K562 (cell line): ENCODE measurements at regions not wholly inside any gene's neighbourhood (a gene's known extent, or its start where the extent isn't known, plus 50 kb on each side); places are given as distances from the start of the nearest gene placed in this dataset.

Experiments
- ATAC-seq: fragments of 200-7000 bp; cut with Tn5 transposase; 3 replicates; pipeline ENCODE4 v1.9.1; 2020; ENCODE audit warnings: moderate library complexity
- BruUV-seq: library from RNA; stranded (reverse); fragments of 400-500 nt; replicated peaks from 2 replicates; lab custom pipeline; 2021; lab: Mats Ljungman, UMichigan
- CTCF ChIA-PET: fragments of 300-600 bp; formaldehyde crosslinking; extraction: SDS; loops from one replicate; lab custom pipeline; 2021; ENCODE audit warnings: low intra/inter-chr PET ratio; lab: Yijun Ruan, JAX
- POLR2A ChIA-PET: fragments of 300-600, 350-650 bp; sonication (Branson Sonifier 250); formaldehyde crosslinking; extraction: SDS; loops from one replicate; lab custom pipeline; 2021; ENCODE audit warnings: antibody characterized with exemption, inconsistent platforms; lab: Yijun Ruan, JAX
- DNase-seq, 4 experiments: peaks; one replicate each; pipeline versions ENCODE4 v3.0.0 to v3.0.0-alpha.2; 2011 to 2018; ENCODE audit warnings: low spot score in 3 of 4, mixed read lengths in 3 of 4; ENCODE audit errors: extremely low read depth in 1 of 4
- FAIRE-seq: peaks from 2 replicates; lab custom pipeline; 2011; peaks lifted over from hg19 to GRCh38; lab: Jason Lieb, UNC
- H2AFZ ChIP-seq: 2 replicates; pipeline ENCODE4 v1.6.0; 2011; ENCODE audit warnings: low read depth, low read length, control low read depth, inconsistent platforms
- H3K27ac ChIP-seq: fragments of 200-600 bp; 3 replicates; pipeline ENCODE4 v1.8.0; 2011; ENCODE audit warnings: low read depth, mild to moderate bottlenecking, control low read depth, inconsistent platforms, low read length, moderate library complexity, mixed read lengths; ENCODE audit errors: extremely low read depth
- H3K27me3 ChIP-seq, 2 experiments: fragments of 300-600 bp in 1 of 2; 2 replicates in 1 of 2; 3 replicates in 1 of 2; pipeline versions ENCODE4 v1.6.0 to v1.8.0; 2011; ENCODE audit warnings: inconsistent platforms in 2 of 2, low read length in 2 of 2, mild to moderate bottlenecking in 1 of 2, mixed read lengths in 1 of 2, moderate library complexity in 1 of 2; ENCODE audit not compliant: control insufficient read depth in 2 of 2, insufficient read depth in 2 of 2
- H3K36me3 ChIP-seq: fragments of 300-600 bp; 3 replicates; pipeline ENCODE4 v1.8.0; 2011; ENCODE audit warnings: mild to moderate bottlenecking, low read length, inconsistent platforms; ENCODE audit not compliant: control insufficient read depth, insufficient read depth
- H3K4me1 ChIP-seq, 2 experiments: fragments of 200-600 bp in 1 of 2; replicated peaks in 1 of 2; 2 replicates in 1 of 2; 3 replicates in 1 of 2; pipeline versions ENCODE4 v1.5.1 to v1.8.0; 2011; ENCODE audit warnings: inconsistent platforms in 2 of 2, low read length in 2 of 2, mild to moderate bottlenecking in 1 of 2, mixed read lengths in 1 of 2, moderate library complexity in 1 of 2; ENCODE audit not compliant: control insufficient read depth in 2 of 2, insufficient read depth in 2 of 2
- H3K4me2 ChIP-seq: 2 replicates; pipeline ENCODE4 v1.6.1; 2011; ENCODE audit warnings: low read length, control low read depth, inconsistent platforms, mixed read lengths; ENCODE audit not compliant: insufficient read depth
- H3K4me3 ChIP-seq: fragments of 200-600 bp; sonication (generic), shearing (Covaris generic); 2 replicates; pipeline ENCODE4 v1.5.1; 2016; ENCODE audit warnings: control low read depth, inconsistent platforms
- H3K79me2 ChIP-seq: fragments of 200-600 bp; 3 replicates; pipeline ENCODE4 v1.8.0; 2011; ENCODE audit warnings: low read length, inconsistent platforms; ENCODE audit not compliant: control insufficient read depth, insufficient read depth
- H3K9ac ChIP-seq, 2 experiments: 2 replicates each; pipeline versions ENCODE4 v1.6.0 to v1.6.1; 2011; ENCODE audit warnings: low read depth in 2 of 2, low read length in 2 of 2, control low read depth in 1 of 2, inconsistent platforms in 1 of 2, mild to moderate bottlenecking in 1 of 2, mixed read lengths in 1 of 2; ENCODE audit not compliant: insufficient read depth in 1 of 2
- H3K9me1 ChIP-seq: one replicate; pipeline ENCODE4 v1.6.0; 2011; ENCODE audit warnings: inconsistent platforms, mild to moderate bottlenecking, low read length, moderate library complexity; ENCODE audit not compliant: control insufficient read depth, insufficient read depth
- H3K9me3 ChIP-seq: replicated peaks from 2 replicates; pipeline ENCODE4 v1.5.1; 2011; ENCODE audit warnings: low read depth, low read length, inconsistent platforms; ENCODE audit not compliant: control insufficient read depth, insufficient read depth
- H4K20me1 ChIP-seq: replicated peaks from 2 replicates; pipeline ENCODE4 v1.6.1; 2011; ENCODE audit warnings: low read length, inconsistent platforms, mixed read lengths; ENCODE audit not compliant: control insufficient read depth, insufficient read depth
- ARID2 ChIP-seq: fragments of 450-650 bp; IDR thresholded peaks from 2 replicates; pipeline ENCODE4 v1.6.1; 2017; ENCODE audit warnings: antibody characterized with exemption, mild to moderate bottlenecking
- ATF1 ChIP-seq, 2 experiments: fragments of 450-650 bp in 1 of 2; IDR thresholded peaks; 2 replicates each; pipeline ENCODE4 v1.6.1; 2016; ENCODE audit warnings: missing compliant biosample characterization in 1 of 2, missing genetic modification characterization in 1 of 2
- CBFA2T3 ChIP-seq: fragments of 450-650 bp; IDR thresholded peaks from 2 replicates; pipeline ENCODE4 v1.6.1; 2017
- DDX20 ChIP-seq: fragments of 450-650 bp; IDR thresholded peaks from 2 replicates; pipeline ENCODE4 v1.6.1; 2016; ENCODE audit warnings: missing genetic modification characterization, low read depth, mild to moderate bottlenecking, missing compliant biosample characterization, moderate library complexity
- RAD21 ChIP-seq, 2 experiments: fragments of 250-450 bp in 1 of 2; fragments of 450-650 bp in 1 of 2; sonication (Bioruptor Pico) in 1 of 2; formaldehyde crosslinking in 1 of 2; IDR thresholded peaks in 1 of 2; conservative IDR thresholded peaks in 1 of 2; 2 replicates each; pipeline versions ENCODE4 v1.4.0 to v1.8.0; 2020 to 2022; ENCODE audit warnings: mild to moderate bottlenecking in 2 of 2, moderate library complexity in 1 of 2
- RAD51 ChIP-seq: fragments of 450-650 bp; IDR thresholded peaks from 2 replicates; pipeline ENCODE4 v1.7.1; 2016; ENCODE audit warnings: low read depth, mild to moderate bottlenecking, borderline replicate concordance
- SFPQ ChIP-seq: fragments of 200-400 bp; formaldehyde crosslinking; IDR thresholded peaks from 2 replicates; pipeline ENCODE4 v1.6.1; 2017; ENCODE audit warnings: mild to moderate bottlenecking, low read depth, low read length, moderate library complexity
- SMAD1 ChIP-seq: fragments of 150-350 bp; IDR thresholded peaks from 2 replicates; pipeline ENCODE4 v1.6.1; 2014; ENCODE audit warnings: low read length, low read depth; ENCODE audit not compliant: partially characterized antibody
- WGBS: fragments of 100-300 bp; shearing (Covaris generic); methylation state at CpG from one replicate; pipeline ENCODE4 v1.1.6; 2016; ENCODE audit warnings: low coverage, mixed read lengths; ENCODE audit not compliant: insufficient coverage; ENCODE audit errors: missing lambda C conversion rate; 5-methylcytosine and 5-hydroxymethylcytosine counted together
- in situ Hi-C: fragments of 300-500 bp; cut with MboI; formaldehyde crosslinking; loops from 4 replicates; pipeline ENCODE4 v1.15.0; 2018; ENCODE audit warnings: inconsistent platforms, mixed read lengths
- intact Hi-C: fragments of 100-400 bp; cut with micrococcal nuclease; formaldehyde crosslinking; loops from 2 replicates; pipeline ENCODE4 v1.14.2; 2022
- TF ChIP-seq, protein P1 (sequence below), 2 experiments: fragments of 450-650 bp; formaldehyde crosslinking in 1 of 2; IDR thresholded peaks; 2 replicates each; pipeline versions ENCODE4 v1.4.0 to v1.6.1; 2014 to 2020; ENCODE audit warnings: mild to moderate bottlenecking in 2 of 2, borderline replicate concordance in 1 of 2, low read depth in 1 of 2

DNA sequence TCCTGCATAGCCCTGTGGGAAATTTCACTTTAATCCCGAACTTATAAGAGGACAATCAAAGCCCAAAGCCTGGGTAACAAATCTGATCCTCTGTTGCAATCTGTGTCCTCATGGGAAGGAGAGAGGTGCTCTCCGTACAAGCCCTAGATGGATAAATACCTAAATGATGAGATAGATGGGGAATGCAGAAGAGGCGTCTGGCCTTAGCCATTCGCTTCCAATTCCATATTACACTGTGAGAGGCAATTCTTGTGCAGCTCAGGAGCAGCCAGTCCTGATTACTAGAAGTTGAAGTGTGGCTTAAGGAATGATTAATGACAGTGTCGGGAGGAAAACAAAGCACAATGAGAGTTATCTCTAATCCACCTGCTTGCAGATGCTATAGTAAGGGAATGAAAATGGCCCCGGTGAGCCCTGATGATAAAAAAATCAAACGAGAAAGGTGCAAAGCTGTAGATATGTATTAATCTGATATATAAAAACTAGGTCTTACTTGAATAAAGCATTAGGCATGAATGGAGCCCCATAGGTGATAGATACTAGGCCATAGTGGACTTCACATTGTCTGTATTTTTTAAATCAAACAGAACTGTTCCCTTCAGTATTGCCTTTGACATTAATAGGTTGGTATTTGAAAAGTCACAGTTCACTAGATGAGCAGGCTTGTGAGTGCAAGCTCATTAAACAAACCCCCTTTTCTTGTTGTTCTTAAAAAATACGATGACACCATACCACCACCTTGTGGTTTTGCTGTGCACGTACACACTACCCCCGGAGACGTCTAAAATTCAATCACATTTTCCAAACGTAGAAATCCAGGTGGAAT lies 54.2 kb upstream of the TMCO5A start:
- H3K9me3 ChIP-seq = no peaks in the 10 kb centered on the region
- ChIA-PET CTCF (no interaction called here), POLR2A (no interaction called here)
- no peak overlapping the region for H2AFZ ChIP-seq
- no peak overlapping the region for H3K27ac ChIP-seq
- peak; percentile 14 to 30 (median 22) for DNase-seq
- BruUV-seq = no TSS peak
- H3K79me2 ChIP-seq = no peaks in the 10 kb centered on the region
- H3K27me3 ChIP-seq = no peaks in the 10 kb centered on the region
- ATAC-seq = peak; percentile 70
- H3K4me1 ChIP-seq = no peaks in the 10 kb centered on the region
- no peaks in the 10 kb centered on the region for H3K9me1 ChIP-seq
- FAIRE-seq = peak; percentile 65
- H3K9ac ChIP-seq = no peak overlapping the region
- H3K36me3 ChIP-seq = no peaks in the 10 kb centered on the region
- intact Hi-C loops = loop anchor here (5.0 to 10.0 kb wide), 2 partner anchors 482 to 1375 kb away; no protein-coding TSS in a partner anchor
- under 1% methylated on average over 12 of the region's 12 CpGs for WGBS
- in situ Hi-C loops = loop anchor here (25.0 kb wide), 3 partner anchors 693 to 1368 kb away; no protein-coding TSS in a partner anchor
- no peak overlapping the region for H3K4me2 ChIP-seq
- no peaks in the 10 kb centered on the region for H4K20me1 ChIP-seq
- H3K4me3 ChIP-seq = no peak overlapping the region
- TF ChIP-seq CBFA2T3 = 0 out of 2 replicates have a peak, but pooled peaks have one; percentile 10
- no peak for TF ChIP-seq RAD51
- no peak for TF ChIP-seq ATF1 (CRISPR knock-in tag; IDR thresholded peaks at IDR 0.05)
- TF ChIP-seq ATF1 (tag; IDR thresholded peaks at IDR 0.05) = no peak
- TF ChIP-seq DDX20 (tag) = no peak
- no peak for TF ChIP-seq ARID2
- TF ChIP-seq SMAD1 = no peak
- no peak for TF ChIP-seq SFPQ
- TF ChIP-seq RAD21 (CRISPR knock-in tag; conservative IDR thresholded peaks at IDR 0.05 in 1 of 2, IDR thresholded peaks at IDR 0.05 in 1 of 2) = peak; percentile 58 to 65
- TF ChIP-seq, protein P1, sequence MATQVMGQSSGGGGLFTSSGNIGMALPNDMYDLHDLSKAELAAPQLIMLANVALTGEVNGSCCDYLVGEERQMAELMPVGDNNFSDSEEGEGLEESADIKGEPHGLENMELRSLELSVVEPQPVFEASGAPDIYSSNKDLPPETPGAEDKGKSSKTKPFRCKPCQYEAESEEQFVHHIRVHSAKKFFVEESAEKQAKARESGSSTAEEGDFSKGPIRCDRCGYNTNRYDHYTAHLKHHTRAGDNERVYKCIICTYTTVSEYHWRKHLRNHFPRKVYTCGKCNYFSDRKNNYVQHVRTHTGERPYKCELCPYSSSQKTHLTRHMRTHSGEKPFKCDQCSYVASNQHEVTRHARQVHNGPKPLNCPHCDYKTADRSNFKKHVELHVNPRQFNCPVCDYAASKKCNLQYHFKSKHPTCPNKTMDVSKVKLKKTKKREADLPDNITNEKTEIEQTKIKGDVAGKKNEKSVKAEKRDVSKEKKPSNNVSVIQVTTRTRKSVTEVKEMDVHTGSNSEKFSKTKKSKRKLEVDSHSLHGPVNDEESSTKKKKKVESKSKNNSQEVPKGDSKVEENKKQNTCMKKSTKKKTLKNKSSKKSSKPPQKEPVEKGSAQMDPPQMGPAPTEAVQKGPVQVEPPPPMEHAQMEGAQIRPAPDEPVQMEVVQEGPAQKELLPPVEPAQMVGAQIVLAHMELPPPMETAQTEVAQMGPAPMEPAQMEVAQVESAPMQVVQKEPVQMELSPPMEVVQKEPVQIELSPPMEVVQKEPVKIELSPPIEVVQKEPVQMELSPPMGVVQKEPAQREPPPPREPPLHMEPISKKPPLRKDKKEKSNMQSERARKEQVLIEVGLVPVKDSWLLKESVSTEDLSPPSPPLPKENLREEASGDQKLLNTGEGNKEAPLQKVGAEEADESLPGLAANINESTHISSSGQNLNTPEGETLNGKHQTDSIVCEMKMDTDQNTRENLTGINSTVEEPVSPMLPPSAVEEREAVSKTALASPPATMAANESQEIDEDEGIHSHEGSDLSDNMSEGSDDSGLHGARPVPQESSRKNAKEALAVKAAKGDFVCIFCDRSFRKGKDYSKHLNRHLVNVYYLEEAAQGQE (IDR thresholded peaks at IDR 0.05; ENCODE audit: borderline replicate concordance) = peak; percentile 46; the same call in 1 of the 2 replicates
- TF ChIP-seq, protein P1 (CRISPR knock-in tag; IDR thresholded peaks at IDR 0.05; ENCODE audit: low read depth) = no peak
